ENCODE measurements at regions not wholly inside any gene's neighbourhood (a gene's known extent, or its start where the extent isn't known, plus 50 kb on each side); places are given as distances from the start of the nearest gene placed in this dataset.

DNA sequence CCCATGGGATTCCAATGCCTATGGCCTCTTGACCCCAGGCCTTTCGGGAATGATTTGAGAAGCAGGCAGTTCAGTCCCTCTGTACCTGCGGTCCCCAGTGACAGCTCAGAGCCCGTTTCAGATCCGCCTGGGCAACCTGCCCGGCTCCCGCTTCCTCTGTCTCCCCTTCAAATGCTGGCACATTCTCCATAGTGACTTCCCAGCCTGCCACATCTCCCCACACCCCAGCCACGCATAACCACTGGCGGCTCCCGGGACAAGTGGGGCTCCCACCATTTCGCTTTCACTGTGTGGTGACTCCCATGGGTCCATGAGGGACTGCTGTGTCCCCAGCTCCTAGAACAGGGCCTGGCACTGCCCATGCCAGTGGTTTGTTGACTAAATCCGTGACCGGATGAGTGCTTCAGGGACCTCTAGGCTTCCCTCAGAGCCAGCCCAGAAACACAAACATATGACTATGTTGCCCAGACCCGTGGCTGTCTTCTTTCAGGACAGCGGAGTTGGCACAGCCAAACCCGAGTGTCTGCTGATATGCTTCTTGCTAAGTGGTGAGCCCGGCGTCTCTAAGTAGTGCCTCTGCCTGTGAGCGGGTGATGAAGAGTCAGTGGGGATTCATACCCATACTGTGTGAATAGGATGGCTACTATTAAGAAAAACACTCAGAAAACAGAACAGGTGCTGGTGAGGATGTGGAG lies 91.2 kb downstream of the GLI2 start:
- ChIA-PET POLR2A (no interaction called here), CTCF (no interaction called here)

DNA sequence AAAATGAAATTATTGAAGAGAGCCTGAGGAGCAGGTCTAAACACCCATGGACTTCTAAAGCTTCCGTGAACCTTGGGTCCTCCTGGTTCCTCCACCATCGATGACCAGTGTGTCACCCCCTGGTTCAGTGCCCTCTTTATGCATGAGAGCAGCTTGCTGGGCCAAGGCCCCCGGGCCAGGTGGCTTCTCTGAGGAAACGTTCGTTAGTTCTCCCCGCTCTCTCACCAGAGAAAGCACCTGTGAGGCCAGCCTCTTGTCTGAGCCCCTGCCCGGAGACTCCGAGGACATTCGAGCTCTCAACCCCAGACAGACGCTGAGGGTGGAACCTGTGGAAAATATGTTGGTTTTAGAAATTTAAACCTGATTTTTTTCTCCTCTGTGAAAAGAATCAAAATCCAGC lies 92.4 kb downstream of the GLI2 start:
- POLR2A ChIA-PET = no interaction called here
- CTCF ChIA-PET = interaction anchor here (0.6 kb wide), 1 partner anchor 98 kb away, joined by 4 read pairs; no protein-coding TSS in a partner anchor

DNA sequence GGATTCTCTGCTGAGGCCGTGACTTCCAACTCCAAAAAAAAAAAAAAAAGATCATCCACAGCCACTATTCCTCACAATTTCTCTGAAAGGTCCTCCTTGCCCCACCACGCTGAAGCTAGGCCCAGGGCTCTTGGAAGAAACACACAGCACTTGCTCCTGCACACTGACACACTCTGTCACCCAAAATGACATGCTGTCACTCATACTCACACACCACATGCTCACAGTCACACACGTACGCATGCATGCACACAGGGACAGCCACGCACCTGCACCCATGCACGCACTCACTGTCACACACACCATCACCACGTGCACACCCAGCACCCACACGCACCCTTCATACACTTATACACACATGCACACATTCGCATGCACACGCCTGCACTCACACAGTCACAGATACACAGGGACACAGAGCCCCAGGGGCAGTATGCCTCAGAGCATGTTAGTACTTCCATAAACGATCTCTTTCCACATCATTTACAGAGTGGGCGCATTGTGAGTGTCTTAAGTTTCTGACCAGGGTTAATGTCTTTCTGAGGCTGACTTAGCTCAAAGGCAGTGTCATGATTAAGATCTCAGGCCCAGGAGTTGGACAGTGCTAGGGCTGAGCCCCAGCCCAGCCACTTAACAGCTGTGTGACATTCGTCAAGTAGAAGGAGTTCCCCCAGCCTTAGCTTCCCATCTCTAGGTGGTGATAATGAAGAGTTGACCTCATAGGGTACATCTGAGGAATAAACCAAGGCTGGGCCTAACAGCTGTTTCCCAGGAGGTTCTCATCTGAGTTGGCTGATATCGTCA lies 93.4 kb downstream of the GLI2 start:
- POLR2A ChIA-PET = no interaction called here
- CTCF ChIA-PET = interaction anchor here (0.6 kb wide), 1 partner anchor 97 kb away, joined by 4 read pairs; no protein-coding TSS in a partner anchor

DNA sequence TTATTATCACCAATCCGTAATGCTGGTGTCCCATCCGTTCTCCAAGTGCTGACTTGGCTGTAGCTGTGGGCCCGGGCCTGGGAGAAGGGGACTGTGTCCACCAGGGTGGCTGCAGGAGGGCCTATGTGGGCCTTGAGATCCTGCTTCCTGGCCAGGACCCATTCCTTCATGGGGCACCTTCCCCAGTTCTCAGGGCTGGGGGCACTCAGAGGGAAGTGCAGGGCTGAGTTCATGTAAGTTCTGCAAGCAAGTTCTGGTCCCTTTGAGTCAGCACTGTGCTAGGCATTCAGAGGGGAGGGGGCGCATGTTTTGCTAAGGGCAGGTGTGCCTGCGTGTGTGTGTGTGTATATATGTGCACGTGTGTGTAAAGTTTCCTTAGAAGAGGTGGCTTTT lies 94.0 kb downstream of the GLI2 start:
- ChIA-PET POLR2A (no interaction called here), CTCF (no interaction called here)

DNA sequence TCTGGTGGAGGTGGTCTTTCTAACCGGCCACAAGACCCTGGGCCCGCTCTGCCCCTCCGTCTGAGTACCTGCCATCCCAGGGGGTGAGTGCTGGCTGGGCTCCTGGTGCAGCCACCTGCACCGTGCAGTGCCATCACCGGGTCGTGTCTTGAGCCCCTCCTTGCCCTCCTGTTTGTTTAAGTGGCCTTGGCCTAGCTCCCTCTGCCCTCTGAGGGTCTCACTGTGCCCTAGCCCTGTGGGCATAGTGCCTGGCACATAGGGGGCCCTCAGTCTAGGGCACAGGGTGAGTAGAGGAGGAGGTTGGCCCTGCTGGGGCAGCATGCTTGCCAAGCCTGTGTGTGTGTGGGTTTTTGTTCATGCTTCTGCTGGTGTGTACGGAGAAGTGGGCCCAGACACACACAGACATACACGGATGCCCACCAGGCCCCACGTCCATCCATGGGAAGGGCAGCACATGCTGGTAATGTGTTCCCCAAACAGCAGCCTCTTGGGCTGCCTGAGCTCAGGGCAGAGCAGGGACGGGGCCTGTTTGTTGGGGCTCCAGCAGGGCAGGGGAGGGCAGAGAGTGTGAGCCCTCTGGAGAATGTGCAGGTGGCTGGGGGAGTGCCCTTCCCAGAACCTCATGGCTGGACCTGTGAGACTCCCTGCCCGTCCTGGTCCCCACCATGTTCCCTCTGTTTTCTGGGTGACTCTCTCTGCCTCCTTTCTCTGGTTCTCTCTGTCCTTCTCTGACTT lies 94.6 kb downstream of the GLI2 start:
- ChIA-PET CTCF (no interaction called here), POLR2A (no interaction called here)

DNA sequence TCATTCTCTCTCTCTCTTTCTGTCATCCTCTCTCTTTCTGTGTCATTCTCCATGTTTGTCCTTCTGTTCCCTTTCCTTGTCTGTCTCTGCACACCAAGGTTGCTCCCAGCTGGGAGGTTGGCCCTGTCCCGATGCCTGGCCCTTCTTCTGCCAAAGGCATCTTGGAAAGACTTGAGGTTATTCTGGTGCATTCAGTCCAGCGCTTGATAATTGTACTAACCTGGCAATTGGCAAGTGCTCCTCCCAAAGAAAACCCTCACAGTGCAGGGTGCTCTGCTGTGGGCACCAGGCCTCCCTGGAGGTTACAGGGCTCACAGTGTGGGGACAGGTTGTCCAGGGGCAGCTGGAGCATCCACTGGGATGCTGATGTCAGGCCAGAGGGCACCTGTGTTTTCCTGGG lies 95.4 kb downstream of the GLI2 start:
- CTCF ChIA-PET = no interaction called here
- POLR2A ChIA-PET = interaction anchor here (0.6 kb wide), 1 partner anchor 124 kb away, joined by 7 read pairs; no protein-coding TSS in a partner anchor

DNA sequence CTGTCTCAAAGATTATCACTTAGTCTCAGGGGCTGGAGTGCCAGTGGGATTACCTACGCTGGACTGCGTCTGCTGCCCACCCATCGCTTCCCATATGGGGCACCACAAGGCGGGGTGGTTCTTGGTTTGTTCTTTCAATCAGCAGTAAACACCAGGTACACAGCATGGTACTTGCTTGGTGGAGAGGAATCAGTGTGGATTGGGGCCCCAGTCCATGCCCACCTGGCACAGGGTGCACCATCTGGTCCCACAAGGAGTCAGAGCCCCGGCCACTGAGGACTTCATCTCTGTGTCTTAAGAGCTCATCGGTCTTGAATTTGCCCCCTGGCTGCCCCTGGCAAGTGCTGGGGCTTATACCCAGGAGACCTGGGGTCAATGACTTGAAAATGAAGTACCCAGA lies 96.2 kb downstream of the GLI2 start:
- ChIA-PET CTCF (no interaction called here), POLR2A (interaction anchor here (0.6 kb wide), 1 partner anchor 124 kb away, joined by 7 read pairs; no protein-coding TSS in a partner anchor)

DNA sequence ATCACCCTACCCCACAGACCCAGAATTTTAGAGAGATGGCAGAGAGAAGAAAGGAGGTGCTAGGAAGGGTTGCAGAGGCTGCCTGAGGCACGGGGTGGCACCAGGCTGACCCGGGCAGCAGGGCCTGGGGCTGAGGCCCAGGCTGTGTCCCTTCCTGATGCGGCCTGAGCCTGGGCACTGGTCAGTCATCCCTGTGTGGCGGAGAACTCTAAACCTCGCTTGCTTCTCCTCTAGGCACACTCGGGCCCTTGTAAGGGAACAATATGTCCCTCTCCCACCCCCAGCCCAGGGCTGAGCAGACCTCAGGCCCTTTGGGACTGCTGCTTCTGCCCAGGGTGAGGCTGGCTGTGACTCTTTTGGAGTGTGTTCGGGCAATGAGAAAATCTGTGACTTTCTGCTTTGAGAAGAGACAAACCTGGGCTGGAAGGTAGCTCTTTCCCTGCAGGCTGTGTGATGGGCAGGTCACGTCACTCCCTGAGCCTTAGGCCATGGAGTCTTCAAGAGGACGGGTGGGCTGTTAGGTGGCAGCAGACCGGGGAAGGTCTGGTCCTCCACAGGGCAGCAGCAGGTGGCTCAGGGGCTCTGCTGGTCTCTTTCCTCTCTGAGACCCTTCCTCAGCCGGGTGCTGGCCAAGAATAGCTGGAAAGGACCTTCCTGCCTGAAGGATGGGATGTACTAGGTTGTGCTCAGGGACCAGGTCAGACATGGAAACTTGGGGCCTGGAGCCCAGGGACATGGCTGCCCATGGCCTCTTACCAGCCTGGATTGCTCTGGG lies 96.8 kb downstream of the GLI2 start:
- POLR2A ChIA-PET = no interaction called here
- CTCF ChIA-PET = no interaction called here

DNA sequence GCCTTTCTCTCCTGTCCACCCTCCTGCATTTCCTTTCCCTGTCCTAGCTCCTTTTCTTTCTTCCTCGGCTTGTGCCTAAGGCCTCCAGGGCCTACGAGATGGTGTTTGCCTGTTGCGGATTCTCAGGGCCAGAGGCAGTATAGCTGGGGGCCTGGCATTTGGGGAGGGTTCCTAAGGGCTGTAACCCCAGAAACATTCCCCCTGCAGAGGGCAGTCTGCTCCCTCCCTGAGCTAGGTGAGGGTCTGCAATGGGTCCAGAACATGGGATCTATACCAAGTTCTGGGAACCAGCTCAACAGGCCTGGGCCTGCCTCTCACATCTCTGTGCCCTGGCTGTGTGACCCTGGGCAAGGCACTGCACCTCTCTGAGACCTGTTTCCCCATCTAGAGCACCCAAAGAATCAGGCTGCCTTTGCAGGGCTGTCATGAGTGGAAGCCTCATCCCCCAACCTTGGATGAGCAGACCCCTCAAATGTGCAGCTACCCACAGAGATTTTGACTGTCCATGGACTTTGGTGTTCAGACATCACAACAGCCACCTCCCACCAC lies 97.5 kb downstream of the GLI2 start:
- CTCF ChIA-PET = no interaction called here
- POLR2A ChIA-PET = no interaction called here

DNA sequence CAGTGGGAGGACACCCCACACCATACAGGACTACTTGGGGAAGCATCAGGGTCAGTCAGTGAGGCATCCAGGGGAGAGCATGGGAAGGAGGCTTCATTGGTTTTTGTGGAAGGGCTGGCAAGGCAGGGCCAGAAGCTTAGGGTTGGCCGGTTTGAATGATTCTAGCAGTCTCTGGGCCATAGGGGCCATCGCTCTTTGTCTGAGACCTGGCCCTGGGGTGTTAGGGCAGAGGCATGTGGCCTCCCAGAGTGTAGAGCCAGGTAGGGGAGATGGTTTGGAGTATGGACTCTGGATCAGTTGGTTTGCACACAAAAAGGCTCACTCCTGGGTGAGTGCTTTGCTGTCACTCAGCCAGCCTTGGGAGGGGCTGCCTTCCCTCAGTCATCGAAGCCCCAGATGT lies 98.5 kb downstream of the GLI2 start:
- CTCF ChIA-PET = no interaction called here
- POLR2A ChIA-PET = no interaction called here

DNA sequence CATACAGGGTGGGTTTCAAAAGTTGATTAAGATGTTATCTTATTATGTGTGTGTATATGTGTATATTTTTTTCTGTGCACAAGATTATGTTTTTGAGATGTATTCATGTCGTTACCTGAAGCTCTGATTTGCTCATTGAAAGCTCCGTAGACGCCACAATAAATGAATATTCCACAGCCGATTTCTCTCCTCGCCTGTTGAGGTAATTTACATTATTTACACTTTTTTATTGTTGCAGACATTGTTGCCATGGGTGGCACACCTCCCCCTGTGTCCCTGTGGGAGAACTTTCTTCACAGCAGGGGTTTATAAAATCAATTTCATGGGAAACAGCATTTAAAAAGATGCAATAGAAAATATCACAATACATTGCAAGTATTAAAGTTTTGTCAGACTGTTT lies 100.6 kb downstream of the GLI2 start:
- ChIA-PET CTCF (no interaction called here), POLR2A (no interaction called here)

DNA sequence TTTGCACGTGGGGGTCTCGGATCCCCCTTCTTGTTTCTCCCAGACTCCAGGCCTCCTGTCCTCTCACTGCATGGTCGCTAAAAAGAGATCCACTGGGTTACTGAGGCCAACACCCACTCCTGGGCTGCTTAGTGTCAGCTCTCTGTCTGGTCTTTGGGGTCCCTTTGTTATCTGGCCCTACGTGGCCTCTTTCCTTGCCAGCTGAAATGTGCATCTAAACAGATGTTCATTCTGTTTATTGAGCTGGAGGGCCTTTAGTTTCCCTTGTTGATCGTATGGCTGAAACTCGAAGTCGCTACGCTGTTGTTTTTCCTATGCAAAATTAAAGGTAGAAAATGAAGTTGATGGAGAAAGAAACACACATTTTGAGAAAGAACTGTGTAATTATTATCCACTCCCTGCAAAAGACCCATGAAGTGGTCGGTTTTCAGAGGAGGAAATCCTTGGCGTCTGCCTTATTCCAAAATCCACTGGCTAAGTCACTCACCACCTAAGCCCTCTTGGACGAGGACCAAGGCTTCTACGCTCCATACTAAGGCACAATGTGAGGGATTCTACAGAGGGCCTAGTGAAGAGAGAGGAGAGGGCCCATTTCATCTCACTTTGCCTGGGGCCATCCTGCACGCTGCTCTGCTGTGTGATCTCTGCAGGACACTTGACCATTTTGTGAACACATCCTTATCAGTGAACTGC lies 105.3 kb downstream of the GLI2 start:
- POLR2A ChIA-PET = no interaction called here
- CTCF ChIA-PET = no interaction called here

DNA sequence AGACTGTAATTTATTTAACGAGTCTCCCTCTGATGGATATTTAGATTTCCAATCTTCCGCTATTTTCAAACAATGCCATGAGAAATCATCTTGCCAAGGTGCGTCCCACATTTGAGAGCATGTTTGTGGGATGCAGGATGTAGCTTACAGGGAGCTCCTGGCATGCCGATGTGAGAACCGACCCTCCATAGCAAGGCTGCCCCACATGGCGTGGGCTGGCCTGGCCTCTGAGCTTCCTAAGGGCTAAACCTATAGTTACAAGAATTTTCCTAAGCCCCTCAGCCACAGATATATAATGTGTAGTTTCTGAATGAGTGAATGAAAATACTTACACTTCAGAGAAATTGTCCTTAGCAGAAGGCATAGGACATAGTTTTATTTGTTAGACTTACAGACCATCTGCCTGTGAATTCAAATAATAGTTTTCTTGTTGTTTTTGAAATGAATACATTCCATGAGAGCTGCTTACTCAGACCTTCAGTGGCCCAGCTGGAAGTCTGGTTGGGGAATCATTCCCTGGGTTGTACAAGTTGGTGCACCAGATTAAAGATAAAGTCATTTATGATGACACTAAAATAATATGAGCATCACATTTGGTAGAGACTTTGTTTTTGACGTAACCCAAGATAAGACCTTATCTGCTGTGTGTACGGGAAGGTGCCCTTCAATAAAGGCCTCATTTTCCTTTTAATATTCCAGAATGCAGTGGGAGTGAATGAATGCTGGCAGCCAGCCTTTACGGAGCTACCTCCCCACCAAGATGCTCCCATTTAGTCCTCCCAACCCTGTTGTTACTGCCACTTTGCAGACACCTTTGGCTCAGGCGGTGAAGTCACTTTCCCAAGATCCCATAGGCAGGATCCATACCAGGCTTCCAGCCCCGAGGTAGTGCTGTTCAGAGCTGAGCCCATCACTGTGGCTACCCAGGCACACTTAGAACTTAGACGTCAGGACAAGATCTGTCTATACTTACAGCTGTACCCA lies 107.1 kb downstream of the GLI2 start:
- POLR2A ChIA-PET = interaction anchor here (0.6 kb wide), 1 partner anchor 59 kb away, joined by 4 read pairs; no protein-coding TSS in a partner anchor
- CTCF ChIA-PET = no interaction called here

DNA sequence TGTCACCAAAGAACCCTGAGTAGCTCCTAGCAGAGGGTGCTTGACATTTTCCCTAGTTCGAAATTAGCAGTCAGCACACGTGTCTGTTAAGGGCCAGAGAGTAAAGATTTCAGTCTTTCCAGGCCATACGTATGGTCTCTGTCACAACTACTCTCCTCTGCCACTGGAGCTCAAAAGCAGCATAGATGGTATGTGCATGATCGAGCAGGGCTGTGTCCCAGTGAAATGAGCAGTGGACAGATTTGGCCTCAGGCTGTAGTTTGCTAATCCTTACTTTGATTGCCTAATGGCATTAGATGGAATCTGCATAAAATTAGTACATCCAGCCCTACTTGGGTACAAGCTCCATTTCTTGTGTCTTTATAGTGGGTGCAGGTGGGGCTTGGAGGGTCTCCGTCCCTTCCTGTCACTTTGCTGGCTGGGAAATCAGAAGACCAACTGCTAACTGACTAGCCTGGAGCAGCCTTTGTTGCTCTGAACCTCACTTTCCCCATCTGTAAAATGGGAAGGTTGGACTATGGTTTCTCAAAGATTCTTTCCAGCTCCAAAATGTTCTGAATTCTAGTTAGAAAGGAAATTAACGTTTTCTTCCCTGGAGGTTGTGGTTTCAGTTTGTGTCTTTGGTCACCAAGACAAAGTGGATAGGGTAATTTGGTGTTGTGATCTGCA lies 108.5 kb downstream of the GLI2 start:
- POLR2A ChIA-PET = no interaction called here
- CTCF ChIA-PET = no interaction called here

DNA sequence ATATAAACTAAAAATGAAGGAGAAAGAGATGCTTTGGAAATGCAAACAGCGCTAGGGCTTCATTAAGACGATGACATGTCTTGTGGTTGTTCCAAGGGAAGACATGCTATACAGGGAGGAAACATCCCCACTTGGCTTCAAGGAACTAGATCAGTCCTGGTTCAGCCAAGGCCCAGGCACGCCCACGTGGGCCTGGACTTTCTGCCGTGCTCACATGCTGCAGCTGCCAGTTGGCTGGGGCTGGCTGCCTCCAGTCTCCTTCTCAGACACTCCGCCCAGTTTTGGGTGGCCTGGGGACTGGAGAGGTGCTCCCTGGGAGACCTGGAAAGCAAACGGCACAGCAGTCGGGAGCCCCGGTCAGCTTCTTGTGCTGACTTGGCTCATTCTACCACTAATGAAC lies 109.6 kb downstream of the GLI2 start:
- POLR2A ChIA-PET = no interaction called here
- CTCF ChIA-PET = no interaction called here

DNA sequence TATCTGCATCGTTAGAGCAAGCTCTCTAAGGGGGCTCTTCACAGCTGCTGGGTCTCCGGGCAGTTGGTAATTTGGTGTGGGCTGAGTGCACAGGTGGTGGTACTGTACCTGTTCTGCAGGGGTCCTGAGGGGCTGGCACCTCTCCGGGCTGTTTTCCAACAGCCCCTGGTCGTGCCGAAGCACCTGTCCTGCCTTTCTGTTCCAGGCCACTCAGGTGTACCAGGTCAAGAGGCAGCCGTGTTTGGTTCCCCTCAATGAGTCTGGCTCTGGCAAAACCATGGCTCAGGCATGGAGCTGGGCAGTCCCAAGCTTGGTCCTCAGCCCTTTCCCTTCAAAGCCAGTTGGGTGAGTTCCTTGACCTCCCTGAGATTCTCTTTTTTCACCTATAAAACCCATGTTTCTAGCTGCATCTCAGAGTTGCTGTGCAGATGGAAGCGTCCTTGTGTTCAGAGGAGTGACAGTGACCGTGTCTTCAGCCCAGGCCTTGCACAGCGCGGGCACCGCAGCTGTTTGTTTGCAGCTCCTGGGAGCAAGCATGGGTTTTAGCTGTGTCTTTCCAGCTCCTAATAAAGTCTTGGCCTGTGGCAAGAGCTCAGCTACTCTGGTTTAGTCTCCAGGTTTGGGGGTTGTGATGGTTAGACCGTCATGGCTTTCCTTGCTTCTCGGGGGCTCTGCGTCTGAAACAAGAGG lies 110.9 kb downstream of the GLI2 start:
- ChIA-PET CTCF (no interaction called here), POLR2A (no interaction called here)

DNA sequence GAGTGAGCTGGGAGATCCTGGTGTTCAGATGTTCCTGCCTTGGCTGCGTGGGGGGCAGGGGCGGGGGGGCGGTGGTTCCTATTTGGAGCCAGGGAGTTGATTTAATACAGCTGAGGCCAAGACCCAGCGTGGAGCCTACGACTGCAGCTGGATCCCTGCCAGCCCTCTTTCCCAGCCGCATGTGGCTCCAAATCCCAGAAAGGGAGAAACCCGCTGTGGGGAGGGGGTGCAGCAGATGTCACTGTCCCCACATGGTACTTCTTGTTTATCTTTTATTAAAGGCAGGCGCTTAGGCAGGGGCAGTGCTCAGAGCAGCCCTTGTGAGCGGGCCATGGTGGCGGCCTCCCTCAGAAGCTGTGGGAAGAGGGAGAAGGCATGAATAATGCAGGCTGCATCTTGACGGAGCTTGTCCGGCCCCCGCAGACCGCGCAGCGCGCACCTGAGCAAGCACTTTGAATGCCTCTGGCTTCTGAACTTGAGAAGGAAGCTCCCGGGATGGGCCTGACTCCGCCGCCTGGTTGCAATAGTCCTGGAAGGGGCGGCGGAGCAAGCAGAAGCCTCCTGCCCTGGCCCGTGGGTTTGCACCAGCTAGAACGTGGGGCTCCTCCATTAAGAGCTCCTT lies 112.1 kb downstream of the GLI2 start:
- ChIA-PET CTCF (no interaction called here), POLR2A (no interaction called here)
